ENCODE measurements at regions not wholly inside any gene's neighbourhood (a gene's known extent, or its start where the extent isn't known, plus 50 kb on each side); places are given as distances from the start of the nearest gene placed in this dataset.
"Not testable (repeated sequence)": the region's sequence is repeated elsewhere in the genome, so short reads cannot be mapped to it uniquely, and the experiment has no call there.

DNA sequence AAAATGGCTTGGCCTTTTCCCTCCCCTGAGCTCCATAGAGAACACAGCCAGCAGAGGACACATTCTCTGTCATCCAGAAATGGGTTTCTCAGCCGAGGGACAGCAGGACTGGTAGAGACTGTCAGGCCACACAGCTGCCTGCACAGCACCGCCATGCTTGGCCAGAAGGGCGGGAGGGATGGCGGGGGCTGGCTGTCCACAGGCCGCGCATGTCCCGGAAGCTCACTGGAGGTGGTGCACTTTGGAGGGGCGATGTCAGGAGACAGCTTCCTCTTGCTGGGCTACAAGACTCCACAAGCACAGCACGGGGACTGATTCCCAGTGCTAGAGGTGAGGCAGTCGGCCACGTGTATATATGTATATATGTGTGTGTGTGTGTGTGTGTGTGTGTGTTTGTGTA is 125.3 kb downstream of the GOLGA6L4 start:
- H3K4me3 ChIP-seq (ENCODE audit: low read depth, low read length); DNase-seq (ENCODE audit: low read depth): not testable (repeated sequence)

DNA sequence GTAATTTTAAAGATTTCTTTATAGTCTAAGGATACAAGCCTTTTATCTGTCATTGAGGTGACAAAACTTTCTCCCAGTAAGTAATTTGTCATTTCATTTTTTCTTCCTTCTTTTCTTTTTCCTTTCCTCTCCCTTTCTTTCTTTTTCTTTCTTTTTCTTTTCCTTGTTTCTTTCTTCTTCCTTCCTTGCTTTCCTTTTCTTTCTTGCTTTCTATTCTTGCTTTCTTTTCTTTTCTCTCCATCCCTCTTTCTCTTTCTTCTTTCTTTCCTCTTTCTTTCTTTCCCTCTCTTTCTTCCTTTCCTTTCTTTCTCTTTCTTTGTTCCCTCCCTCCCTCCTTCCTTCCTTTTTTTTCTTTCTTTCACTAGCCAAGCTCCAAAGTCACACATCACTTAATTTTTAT is 148.8 kb downstream of the GOLGA6L4 start:
- DNase-seq (ENCODE audit: low read depth); H3K4me3 ChIP-seq (ENCODE audit: low read depth, low read length): not testable (repeated sequence)

DNA sequence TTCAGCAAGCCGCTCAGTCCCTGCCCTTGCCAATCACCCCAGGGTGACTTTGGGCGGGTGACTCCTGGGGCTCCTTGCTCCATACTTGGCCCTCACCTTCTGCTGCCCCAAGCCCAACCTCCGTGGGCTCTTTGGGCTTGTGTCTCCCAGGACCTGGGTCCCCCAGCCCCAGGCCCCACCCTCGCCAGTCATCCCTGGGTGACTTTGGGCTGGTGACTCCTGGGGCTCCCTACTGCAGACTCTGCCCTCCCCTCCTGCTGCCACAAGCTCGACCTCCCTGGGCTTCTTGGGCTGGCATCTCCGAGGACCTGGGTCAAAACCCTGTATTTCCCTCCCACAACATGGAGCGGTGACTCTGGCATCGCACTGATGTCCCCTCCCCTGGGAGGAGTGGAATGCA is 151.5 kb downstream of the GOLGA6L4 start:
- no peak overlapping the region for H3K4me3 ChIP-seq (ENCODE audit: low read depth, low read length)
- no peak for DNase-seq (ENCODE audit: low read depth)
- TF ChIP-seq, protein P1, sequence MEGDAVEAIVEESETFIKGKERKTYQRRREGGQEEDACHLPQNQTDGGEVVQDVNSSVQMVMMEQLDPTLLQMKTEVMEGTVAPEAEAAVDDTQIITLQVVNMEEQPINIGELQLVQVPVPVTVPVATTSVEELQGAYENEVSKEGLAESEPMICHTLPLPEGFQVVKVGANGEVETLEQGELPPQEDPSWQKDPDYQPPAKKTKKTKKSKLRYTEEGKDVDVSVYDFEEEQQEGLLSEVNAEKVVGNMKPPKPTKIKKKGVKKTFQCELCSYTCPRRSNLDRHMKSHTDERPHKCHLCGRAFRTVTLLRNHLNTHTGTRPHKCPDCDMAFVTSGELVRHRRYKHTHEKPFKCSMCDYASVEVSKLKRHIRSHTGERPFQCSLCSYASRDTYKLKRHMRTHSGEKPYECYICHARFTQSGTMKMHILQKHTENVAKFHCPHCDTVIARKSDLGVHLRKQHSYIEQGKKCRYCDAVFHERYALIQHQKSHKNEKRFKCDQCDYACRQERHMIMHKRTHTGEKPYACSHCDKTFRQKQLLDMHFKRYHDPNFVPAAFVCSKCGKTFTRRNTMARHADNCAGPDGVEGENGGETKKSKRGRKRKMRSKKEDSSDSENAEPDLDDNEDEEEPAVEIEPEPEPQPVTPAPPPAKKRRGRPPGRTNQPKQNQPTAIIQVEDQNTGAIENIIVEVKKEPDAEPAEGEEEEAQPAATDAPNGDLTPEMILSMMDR (conservative IDR thresholded peaks at IDR 0.05; ENCODE audit: low read depth, low read length) = no peak

DNA sequence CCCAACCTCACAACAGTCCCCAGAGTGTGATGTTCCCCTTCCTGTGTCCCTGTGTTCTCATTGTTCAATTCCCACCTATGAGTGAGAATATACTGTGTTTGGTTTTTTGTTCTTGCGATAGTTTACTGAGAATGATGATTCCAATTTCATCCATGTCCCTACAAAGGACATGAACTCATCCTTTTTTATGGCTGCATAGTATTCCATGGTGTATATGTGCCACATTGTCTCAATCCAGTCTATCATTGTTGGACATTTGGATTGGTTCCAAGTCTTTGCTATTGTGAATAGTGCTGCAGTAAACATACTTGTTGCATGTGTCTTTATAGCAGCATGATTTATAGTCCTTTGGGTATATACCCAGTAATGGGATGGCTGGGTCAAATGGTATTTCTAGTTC is 152.6 kb downstream of the GOLGA6L4 start:
- DNase-seq (ENCODE audit: low read depth); H3K4me3 ChIP-seq (ENCODE audit: low read depth, low read length): not testable (repeated sequence)

DNA sequence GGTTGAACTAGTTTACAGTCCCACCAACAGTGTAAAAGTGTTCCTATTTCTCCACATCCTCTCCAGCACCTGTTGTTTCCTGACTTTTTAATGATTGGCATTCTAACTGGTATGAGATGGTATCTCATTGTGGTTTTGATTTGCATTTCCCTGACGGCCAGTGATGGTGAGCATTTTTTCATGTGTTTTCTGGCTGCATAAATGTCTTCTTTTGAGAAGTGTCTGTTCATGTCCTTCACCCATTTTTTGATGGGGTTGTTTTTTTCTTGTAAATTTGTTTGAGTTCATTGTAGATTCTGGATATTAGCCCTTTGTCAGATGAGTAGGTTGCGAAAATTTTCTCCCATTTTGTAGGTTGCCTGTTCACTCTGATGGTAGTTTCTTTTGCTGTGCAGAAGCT is 153.1 kb downstream of the GOLGA6L4 start:
- H3K4me3 ChIP-seq (ENCODE audit: low read depth, low read length); DNase-seq (ENCODE audit: low read depth): not testable (repeated sequence)

DNA sequence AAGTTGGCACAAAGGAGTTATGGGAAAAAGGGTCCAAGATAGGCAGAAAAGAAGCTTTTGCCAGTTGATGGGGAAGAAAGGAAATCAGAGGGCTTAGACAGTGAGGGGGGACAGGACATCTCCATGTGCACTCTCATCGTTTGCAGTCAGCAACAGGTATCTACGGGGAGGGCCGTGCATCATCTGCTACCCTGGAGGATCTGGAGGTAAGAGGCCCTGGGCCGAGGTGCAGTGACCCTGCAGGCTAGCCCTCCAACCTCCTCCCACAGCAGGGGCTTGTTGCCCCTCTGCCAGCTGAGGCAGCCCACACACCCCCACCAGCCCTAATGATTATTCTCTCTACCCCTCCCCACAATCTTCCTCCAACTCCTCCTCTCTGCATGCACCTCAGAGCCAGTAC is 154.8 kb downstream of the GOLGA6L4 start:
- DNase-seq (ENCODE audit: low read depth); H3K4me3 ChIP-seq (ENCODE audit: low read depth, low read length): not testable (repeated sequence)

DNA sequence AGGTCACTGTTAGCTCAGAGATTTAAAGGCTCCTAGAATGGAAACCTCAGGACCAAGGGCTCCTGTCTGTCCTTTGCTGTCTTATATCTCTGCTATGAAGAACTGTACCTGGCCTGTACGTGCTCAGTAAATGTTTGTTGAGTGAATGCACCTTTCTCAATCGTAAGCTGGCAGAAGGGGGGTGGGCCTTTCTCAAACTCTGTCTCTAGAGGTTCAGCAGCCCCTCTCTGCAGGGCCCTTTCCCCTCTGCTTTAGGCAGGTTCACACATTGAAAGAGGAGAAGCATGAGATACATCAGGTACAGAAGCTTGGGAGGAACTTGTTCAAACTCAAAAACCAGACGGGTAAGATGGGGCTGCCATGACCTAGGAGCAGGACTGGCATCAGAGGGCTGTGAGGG is 155.6 kb downstream of the GOLGA6L4 start:
- no peak for DNase-seq (ENCODE audit: low read depth)
- TF ChIP-seq, protein P1 (conservative IDR thresholded peaks at IDR 0.05; ENCODE audit: low read depth, low read length) = no peak
- H3K4me3 ChIP-seq (ENCODE audit: low read depth, low read length) = no peak overlapping the region

DNA sequence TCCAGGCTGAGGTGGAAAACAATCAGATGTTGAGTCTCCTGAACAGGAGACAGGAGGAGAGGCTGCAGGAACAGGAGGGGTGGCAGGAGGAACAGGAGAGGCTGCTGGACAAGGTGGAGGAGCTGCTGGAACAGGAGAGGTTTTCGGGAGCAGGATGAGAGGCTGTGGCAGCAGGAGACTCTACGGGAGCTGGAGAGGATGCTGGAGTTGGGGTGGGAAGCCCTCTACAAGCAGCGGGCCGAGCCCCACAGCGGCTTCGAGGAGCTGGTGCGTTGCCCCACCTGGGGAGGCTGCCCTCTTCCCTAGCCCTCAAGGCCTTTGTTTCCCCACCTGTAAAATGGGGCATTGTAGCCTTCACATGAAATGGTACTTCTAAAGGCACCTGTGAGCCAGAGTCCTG is 156.4 kb downstream of the GOLGA6L4 start:
- not testable (repeated sequence) for H3K4me3 ChIP-seq (ENCODE audit: low read depth, low read length); DNase-seq (ENCODE audit: low read depth)

DNA sequence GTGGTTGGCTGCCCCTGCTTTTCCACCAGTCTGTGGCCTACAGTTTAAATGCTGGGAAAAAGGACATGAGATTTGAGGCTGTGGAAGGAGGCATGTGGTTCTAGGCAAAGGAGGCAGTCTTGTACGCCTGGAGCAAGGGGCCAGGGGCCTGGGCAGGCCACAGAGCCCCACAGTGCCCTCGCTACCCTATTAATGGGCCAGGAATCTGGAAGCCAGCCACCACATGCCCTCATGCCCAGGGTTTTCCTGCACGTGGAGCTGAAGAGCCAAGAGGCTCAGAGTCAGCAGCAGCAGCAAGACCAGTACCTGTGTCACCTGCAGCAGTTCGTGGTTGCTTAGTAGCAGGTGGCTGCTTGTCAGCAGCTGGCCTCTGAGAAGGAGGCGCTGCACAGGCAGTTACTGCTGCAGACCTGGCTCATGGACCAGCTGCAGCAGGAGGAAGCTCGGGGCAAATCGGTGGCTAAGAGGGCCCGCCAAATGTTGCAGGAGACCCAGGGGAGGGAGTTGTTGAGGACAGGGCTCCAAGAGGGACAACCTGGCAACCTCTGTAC is 157.9 kb downstream of the GOLGA6L4 start:
- not testable (repeated sequence) for DNase-seq (ENCODE audit: low read depth); H3K4me3 ChIP-seq (ENCODE audit: low read depth, low read length)

DNA sequence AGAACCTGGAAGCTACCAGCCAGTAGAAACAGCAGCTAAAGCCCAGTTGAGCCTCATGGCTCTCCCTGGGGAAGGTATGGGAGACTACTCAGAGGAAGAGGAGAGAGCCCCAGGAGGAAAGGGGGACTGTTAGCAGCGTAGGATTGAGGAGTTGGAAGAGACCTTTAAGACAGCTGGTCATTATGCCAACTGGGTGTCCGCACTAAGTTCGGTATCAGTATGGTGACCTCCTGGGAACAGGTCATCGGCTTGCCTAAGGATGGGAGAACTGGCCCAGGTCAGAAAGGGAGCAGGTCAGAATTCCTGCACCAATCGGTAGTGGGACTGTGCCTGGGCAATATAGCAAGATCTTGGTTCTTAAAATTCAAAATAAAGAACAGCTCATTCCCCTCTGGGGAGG is 158.4 kb downstream of the GOLGA6L4 start:
- not testable (repeated sequence) for H3K4me3 ChIP-seq (ENCODE audit: low read depth, low read length); DNase-seq (ENCODE audit: low read depth)

DNA sequence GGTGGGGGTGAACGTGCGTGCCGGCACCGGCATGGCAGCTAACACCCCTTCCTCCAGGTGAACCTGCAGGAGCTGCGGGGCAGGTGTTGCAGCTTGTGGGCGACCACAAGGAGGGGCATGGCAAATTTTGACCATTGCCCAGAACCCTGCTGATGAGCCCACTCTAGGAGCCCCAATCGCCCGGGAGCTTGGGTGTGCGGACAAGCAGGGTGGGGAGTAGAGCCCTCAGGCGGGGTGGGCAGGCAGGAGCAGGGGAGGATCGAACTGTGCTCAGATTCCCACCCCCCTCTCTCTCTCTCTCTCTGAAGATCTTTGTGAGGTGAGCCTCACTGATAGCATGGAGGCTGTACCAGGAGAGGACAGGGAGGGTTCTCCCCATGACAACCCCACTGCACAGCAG is 159.8 kb downstream of the GOLGA6L4 start:
- not testable (repeated sequence) for H3K4me3 ChIP-seq (ENCODE audit: low read depth, low read length); DNase-seq (ENCODE audit: low read depth)

DNA sequence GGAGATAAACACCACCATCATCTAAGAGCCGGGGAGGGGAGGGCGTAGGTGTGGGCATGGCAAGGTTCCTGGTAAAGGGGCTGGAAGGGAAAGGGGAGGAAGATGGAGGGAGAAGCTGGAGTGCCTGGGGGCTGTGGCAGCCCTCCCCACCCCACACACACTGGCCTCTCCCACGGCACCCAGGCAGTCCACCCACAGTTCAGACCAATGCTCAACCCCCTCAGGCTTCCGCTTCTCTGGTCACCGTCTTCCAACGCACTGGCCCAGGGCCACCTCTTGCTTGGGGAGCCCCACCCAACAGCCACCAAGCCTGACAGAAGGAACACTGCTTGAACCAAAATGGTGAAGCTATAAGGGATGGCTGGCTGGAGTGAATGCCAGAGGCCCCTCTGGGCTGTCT is 160.3 kb downstream of the GOLGA6L4 start:
- not testable (repeated sequence) for H3K4me3 ChIP-seq (ENCODE audit: low read depth, low read length); DNase-seq (ENCODE audit: low read depth)

DNA sequence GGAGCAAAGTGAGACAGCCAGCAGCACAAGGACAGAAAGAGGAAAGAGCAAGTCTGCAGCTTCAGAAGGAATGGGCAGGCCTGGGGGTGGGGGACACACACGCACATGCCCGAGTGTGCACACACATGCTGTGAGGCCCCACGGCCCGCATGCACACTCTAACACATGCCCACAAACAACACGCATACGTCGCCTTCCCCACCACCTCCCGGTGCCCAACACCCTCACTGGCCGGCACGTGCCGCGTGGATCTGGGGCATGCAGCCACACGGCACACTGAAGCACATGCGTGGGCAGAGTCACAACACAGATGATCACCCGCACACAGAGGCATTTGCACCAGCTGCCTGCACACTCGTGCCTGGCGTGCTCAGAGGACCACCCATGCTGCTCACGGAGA is 161.5 kb downstream of the GOLGA6L4 start:
- DNase-seq (ENCODE audit: low read depth); H3K4me3 ChIP-seq (ENCODE audit: low read depth, low read length): not testable (repeated sequence)

DNA sequence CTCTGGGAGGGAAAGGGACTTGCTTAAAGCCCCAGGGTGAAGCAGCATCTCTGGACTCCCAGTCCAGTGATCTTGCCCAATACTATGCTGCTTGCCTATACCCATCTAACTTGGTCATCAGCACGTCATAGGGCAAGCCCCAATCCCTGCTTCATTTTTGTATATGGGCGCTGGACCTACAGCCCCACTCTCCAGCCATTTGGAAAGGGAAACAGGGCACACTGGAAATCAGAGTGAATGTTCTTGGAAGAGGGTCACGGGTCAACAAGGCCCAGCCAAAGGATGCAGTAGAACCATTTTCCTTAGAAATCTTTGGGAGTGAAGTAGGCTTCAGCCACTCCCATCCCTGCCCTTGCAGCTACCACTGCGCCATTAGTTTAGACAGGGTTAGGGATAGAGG is 162.5 kb downstream of the GOLGA6L4 start:
- not testable (repeated sequence) for H3K4me3 ChIP-seq (ENCODE audit: low read depth, low read length); DNase-seq (ENCODE audit: low read depth)

Measured in epithelial cell of proximal tubule (primary cell).